PFSK-1 (cell line): ENCODE measurements at regions not wholly inside any gene's neighbourhood (a gene's known extent, or its start where the extent isn't known, plus 50 kb on each side); places are given as distances from the start of the nearest gene placed in this dataset.

Source experiments
- POLR2AphosphoS5 ChIP-seq: IDR thresholded peaks from 2 replicates; pipeline ENCODE4 v1.6.1; 2012; ENCODE audit warnings: low read depth, mild to moderate bottlenecking, control low read depth, low read length, moderate library complexity
- REST ChIP-seq, 2 experiments: IDR thresholded peaks; 2 replicates each; pipeline versions ENCODE4 v1.6.1 to v1.8.0; 2011 to 2012; ENCODE audit warnings: low read depth in 2 of 2, low read length in 2 of 2, control low read depth in 1 of 2, inconsistent platforms in 1 of 2, mild to moderate bottlenecking in 1 of 2, moderate library complexity in 1 of 2; ENCODE audit not compliant: insufficient read depth in 1 of 2
- SIN3A ChIP-seq: IDR thresholded peaks from 2 replicates; pipeline ENCODE4 v1.6.1; 2012; ENCODE audit warnings: mild to moderate bottlenecking, low read length, moderate library complexity, borderline replicate concordance; ENCODE audit not compliant: insufficient read depth
- TAF1 ChIP-seq: IDR thresholded peaks from 2 replicates; pipeline ENCODE4 v1.6.1; 2012; ENCODE audit warnings: low read length, control low read depth, borderline replicate concordance; ENCODE audit not compliant: insufficient read depth

- TF ChIP-seq POLR2AphosphoS5 (no peak), SIN3A (no peak), REST (IDR thresholded peaks at IDR 0.05; ENCODE audit: insufficient read depth in 1 of 2, low read depth in 2 of 2, low read length in 2 of 2) (no peak), TAF1 (no peak)
These were observed 1312.6 kb downstream of the ROBO1 start for GRCh38 chr3:78455166-78455565.
